Large intestine (tissue), 3 donors: ENCODE measurements at regions not wholly inside any gene's neighbourhood (a gene's known extent, or its start where the extent isn't known, plus 50 kb on each side); places are given as distances from the start of the nearest gene placed in this dataset.

ENCODE experiments used
- DNase-seq, 2 donors: peaks; one replicate each; pipeline versions ENCODE4 v3.0.0 to v3.0.0-alpha.2; 2013
- H3K27ac ChIP-seq: one replicate; pipeline ENCODE4 v1.5.1; 2013; ENCODE audit warnings: low read length
- H3K27me3 ChIP-seq: 2 replicates; pipeline ENCODE4 v1.6.1; 2013; ENCODE audit warnings: low read length; ENCODE audit not compliant: control insufficient read depth, insufficient read depth
- H3K36me3 ChIP-seq: 2 replicates; pipeline ENCODE4 v1.6.1; 2013; ENCODE audit warnings: low read length; ENCODE audit not compliant: control insufficient read depth, insufficient read depth
- H3K4me1 ChIP-seq: one replicate; pipeline ENCODE4 v1.6.1; 2013; ENCODE audit warnings: low read length; ENCODE audit not compliant: control insufficient read depth, insufficient read depth
- H3K4me3 ChIP-seq: one replicate; pipeline ENCODE4 v1.5.1; 2013; ENCODE audit warnings: low read length
- H3K9me3 ChIP-seq: one replicate; pipeline ENCODE4 v1.6.1; 2013; ENCODE audit warnings: mild to moderate bottlenecking, low read depth, low read length, moderate library complexity; ENCODE audit not compliant: control insufficient read depth
- WGBS: methylation state at CpG from one replicate; pipeline ENCODE4 v1.1.5; 2013; ENCODE audit warnings: low lambda C conversion rate; ENCODE audit not compliant: insufficient coverage; 5-methylcytosine and 5-hydroxymethylcytosine counted together

- Histone ChIP-seq H3K27me3 (no peaks in the 10 kb centered on the region), H3K36me3 (no peaks in the 10 kb centered on the region), H3K4me3 (no peak overlapping the region), H3K4me1 (no peaks in the 10 kb centered on the region), H3K9me3 (peaks cover 2% of the 10 kb centered on the region), H3K27ac (no peak overlapping the region)
- WGBS: no CpG with 5 or more reads among the region's 27 CpGs
- DNase-seq: no peak
Observed at GRCh38 chr12:115570069-115570777, 707.3 kb downstream of the MED13L start.

GRCh38 chr12:115569345-115570068 lies 708.0 kb downstream of the MED13L start:
- no peak for DNase-seq
- H3K4me3 ChIP-seq: no peak overlapping the region
- no peaks in the 10 kb centered on the region for H3K36me3 ChIP-seq
- H3K4me1 ChIP-seq: no peaks in the 10 kb centered on the region
- peaks cover 2% of the 10 kb centered on the region for H3K9me3 ChIP-seq
- H3K27ac ChIP-seq: no peak overlapping the region
- WGBS: no CpG with 5 or more reads among the region's 9 CpGs
- no peaks in the 10 kb centered on the region for H3K27me3 ChIP-seq

- no peak overlapping the region for H3K27ac ChIP-seq
- DNase-seq: no peak
- 60% methylated on average over 1 of the region's 5 CpGs for WGBS
- H3K4me3 ChIP-seq: no peak overlapping the region
- H3K36me3 ChIP-seq: no peaks in the 10 kb centered on the region
- no peaks in the 10 kb centered on the region for H3K9me3 ChIP-seq
- H3K27me3 ChIP-seq: no peaks in the 10 kb centered on the region
- no peaks in the 10 kb centered on the region for H3K4me1 ChIP-seq
Observed at GRCh38 chr12:115558281-115558680, 719.2 kb downstream of the MED13L start.

- DNase-seq: no peak
- H3K4me1 ChIP-seq: no peaks in the 10 kb centered on the region
- no peaks in the 10 kb centered on the region for H3K27me3 ChIP-seq
- no peak overlapping the region for H3K4me3 ChIP-seq
- no peaks in the 10 kb centered on the region for H3K9me3 ChIP-seq
- H3K36me3 ChIP-seq: no peaks in the 10 kb centered on the region
- no peak overlapping the region for H3K27ac ChIP-seq
- WGBS: 83% methylated on average over 1 of the region's 4 CpGs
Observed at GRCh38 chr12:115553622-115554021, 723.9 kb downstream of the MED13L start.

- Histone ChIP-seq H3K4me3 (no peak overlapping the region), H3K27me3 (no peaks in the 10 kb centered on the region), H3K4me1 (no peaks in the 10 kb centered on the region), H3K36me3 (no peaks in the 10 kb centered on the region), H3K27ac (no peak overlapping the region), H3K9me3 (no peaks in the 10 kb centered on the region)
- WGBS: 71% methylated on average over 1 of the region's 2 CpGs
- no peak for DNase-seq
Observed at GRCh38 chr12:115543269-115543668, 734.2 kb downstream of the MED13L start.

GRCh38 chr12:115542656-115543055 lies 734.8 kb downstream of the MED13L start:
- 94% methylated on average over 2 of the region's 7 CpGs for WGBS

GRCh38 chr12:115541891-115542421 lies 735.5 kb downstream of the MED13L start:
- Histone ChIP-seq H3K9me3 (no peaks in the 10 kb centered on the region), H3K4me3 (no peak overlapping the region), H3K36me3 (no peaks in the 10 kb centered on the region), H3K27me3 (no peaks in the 10 kb centered on the region), H3K27ac (no peak overlapping the region), H3K4me1 (no peaks in the 10 kb centered on the region)
- no CpG with 5 or more reads among the region's 5 CpGs for WGBS
- DNase-seq: no peak

More at GRCh38 chr12:115542656-115543055, 734.8 kb downstream of the MED13L start:
- H3K27ac ChIP-seq: no peak overlapping the region
- DNase-seq: no peak
- no peaks in the 10 kb centered on the region for H3K36me3 ChIP-seq
- no peak overlapping the region for H3K4me3 ChIP-seq
- H3K4me1 ChIP-seq: no peaks in the 10 kb centered on the region
- no peaks in the 10 kb centered on the region for H3K9me3 ChIP-seq
- no peaks in the 10 kb centered on the region for H3K27me3 ChIP-seq

- DNase-seq: no peak
- WGBS: no CpG with 5 or more reads among the region's 2 CpGs
- H3K4me1 ChIP-seq: no peaks in the 10 kb centered on the region
- H3K27me3 ChIP-seq: no peaks in the 10 kb centered on the region
- H3K36me3 ChIP-seq: no peaks in the 10 kb centered on the region
- no peak overlapping the region for H3K4me3 ChIP-seq
- no peak overlapping the region for H3K27ac ChIP-seq
- no peaks in the 10 kb centered on the region for H3K9me3 ChIP-seq
Observed at GRCh38 chr12:115528466-115528865, 749.0 kb downstream of the MED13L start.

GRCh38 chr12:115521771-115522409 lies 755.6 kb downstream of the MED13L start:
- Histone ChIP-seq H3K27me3 (no peaks in the 10 kb centered on the region), H3K36me3 (no peaks in the 10 kb centered on the region), H3K9me3 (no peaks in the 10 kb centered on the region), H3K4me3 (no peak overlapping the region), H3K4me1 (no peaks in the 10 kb centered on the region), H3K27ac (no peak overlapping the region)
- WGBS: 100% methylated on average over 4 of the region's 8 CpGs
- DNase-seq: no peak

GRCh38 chr12:115519887-115520286 lies 757.6 kb downstream of the MED13L start:
- Histone ChIP-seq H3K4me1 (no peaks in the 10 kb centered on the region), H3K9me3 (no peaks in the 10 kb centered on the region), H3K4me3 (no peak overlapping the region), H3K27ac (no peak overlapping the region), H3K27me3 (no peaks in the 10 kb centered on the region), H3K36me3 (no peaks in the 10 kb centered on the region)
- DNase-seq: no peak
- WGBS: 86% methylated on average over 1 of the region's 2 CpGs
